GDM1 (cell line): ENCODE measurements at regions not wholly inside any gene's neighbourhood (a gene's known extent, or its start where the extent isn't known, plus 50 kb on each side); places are given as distances from the start of the nearest gene placed in this dataset.
"Not testable (repeated sequence)": the region's sequence is repeated elsewhere in the genome, so short reads cannot be mapped to it uniquely, and the experiment has no call there.

Experiments
- DNase-seq: peaks from one replicate; lab custom pipeline; 2025; lab: John Stamatoyannopoulos, UW

DNA sequence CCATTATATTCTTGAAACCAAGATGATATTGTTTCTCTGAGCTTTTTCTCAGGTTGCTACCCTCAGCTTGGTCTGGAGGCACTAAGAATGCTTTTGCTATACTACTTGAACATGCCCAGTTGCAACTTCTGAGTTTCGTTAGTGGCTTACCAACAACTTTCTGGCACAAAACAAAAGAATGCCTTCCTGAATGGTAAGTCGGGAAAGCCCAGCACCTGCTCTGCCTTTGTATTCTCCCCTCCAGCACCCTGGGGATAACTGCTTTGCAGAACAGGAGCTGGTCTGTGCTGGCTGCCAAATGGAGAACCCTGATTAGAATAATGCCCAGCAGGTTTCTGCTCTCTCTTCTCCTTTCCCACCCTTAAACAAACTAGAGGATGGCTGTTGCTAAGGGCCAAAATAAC lies 149.3 kb downstream of the TGFB2 start:
- DNase-seq, result no peak

DNA sequence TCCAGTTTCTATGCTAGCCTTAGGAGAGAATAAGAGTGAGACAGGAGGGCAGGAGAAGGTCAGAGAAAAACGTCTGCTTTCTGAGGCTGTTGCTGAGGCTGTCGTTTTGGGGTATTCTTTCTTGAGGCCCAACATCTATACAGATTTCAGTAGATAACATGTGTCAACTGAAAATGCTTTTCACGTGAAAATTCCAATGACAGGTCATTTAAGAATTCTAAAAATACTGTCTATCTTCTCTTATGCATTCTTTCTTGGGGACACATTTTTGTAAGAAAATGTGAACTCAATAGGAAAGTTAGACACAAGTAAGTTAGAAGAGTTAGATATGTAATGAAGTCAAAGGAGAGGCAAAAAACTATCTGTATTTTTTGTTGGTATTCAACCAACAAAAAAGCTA lies 150.8 kb downstream of the TGFB2 start:
- no peak for DNase-seq

DNA sequence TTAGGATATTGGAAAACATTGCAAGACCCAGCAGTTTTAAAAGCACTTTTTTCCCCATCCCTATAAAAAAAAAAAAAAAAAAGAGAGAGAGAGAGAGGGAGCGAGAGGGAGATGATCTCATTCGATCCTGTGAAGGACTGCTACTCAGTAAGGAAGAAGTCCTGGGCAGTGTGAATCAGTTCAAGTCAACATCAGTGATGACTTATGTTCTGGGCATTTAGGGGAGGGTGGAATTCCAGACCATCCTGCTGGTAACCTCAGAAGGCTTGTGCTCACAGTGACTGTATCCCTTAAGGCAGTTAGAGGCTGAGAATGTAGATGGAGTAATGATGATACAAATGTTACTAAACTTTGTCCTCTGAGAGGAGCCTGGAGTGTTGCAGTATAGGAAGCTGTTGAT lies 151.4 kb downstream of the TGFB2 start:
- no peak for DNase-seq

DNA sequence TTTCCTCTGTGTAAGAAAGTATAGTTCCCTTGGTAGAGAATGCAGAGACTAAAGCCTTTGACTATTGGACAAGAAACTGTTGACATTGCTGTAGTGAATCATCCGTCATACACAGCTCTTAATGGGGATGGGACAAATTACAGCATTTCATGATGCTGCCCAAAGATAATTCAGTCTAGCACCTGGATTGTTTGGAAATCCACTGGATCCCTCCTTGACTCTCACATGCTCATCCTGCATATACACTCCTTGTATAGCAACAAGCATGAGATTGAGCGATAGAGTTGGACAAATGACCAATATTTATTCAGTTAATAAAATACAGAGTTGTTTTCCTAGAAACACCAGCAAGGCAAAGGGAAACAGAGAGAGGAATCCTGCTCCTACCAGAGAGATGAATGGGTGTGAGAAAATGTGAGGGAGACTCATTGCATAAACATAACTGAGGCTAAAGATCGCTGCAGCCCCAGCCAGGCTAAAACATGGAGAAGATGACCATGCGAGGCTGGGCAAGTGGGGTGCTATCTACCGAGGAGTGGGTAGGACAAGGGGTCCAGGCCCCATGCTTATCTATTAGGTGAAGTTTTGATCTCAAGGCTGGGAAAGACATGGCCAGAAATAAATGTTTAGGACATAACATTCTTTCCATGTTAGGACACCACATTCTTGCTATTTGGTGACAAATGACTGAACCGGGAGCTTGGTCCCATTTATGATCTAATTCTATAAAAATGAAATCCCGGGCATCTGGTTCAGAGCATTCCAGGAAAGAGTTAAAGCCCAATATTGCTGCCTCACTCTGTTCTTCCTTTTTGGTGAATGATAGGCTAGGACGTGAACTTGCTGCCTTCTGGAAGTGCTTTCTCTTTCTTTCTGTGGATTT lies 153.2 kb downstream of the TGFB2 start:
- no peak for DNase-seq

DNA sequence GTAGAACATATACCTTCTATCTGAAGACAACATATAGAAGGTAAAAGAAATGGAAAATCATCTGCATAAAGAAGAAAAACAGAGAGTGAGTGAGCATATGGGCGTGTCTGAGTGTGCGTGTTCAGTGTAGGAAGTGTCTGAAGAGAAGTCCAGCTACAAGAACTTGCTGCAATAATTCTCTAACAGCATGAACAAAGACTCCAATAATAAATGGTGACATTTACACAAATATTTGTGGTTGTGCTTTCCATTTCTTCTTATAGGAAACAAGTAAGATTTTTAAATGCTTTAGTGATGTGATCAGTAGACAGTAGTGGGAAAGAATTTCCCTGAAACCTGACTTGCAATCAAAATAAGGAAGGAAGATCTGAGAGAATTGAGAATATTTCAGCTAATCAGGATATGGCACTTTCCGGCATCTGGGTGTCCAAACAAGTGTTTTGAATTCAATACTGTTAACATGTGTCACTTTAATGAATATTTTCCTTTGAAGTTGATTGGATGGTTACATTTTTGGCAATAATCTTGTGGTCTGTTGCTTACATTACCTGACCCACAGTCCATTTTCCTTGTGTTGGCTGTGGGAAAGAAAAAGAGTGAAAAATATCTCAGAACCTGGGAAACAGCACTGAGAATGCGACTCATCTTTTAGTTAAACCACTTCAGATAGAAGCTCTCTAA lies 154.0 kb downstream of the TGFB2 start:
- no peak for DNase-seq

DNA sequence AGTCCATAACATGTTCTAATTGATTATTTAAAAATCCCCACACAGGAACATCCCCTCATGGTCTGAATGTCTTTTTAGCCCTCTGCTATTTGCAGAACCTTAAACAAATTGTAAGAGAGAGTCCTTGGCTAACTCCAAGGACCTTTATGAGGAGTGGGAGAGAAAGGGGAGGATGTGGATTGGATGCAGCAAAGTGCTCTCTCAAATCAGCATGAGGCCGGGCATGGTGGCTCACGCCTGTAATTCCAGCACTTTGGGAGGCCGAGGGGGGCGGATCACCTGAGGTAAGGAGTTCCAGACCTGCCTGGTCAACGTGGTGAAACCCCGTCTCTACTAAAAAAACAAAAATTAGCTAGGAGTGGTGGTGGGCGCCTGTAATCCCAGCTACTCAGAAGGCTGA lies 154.8 kb downstream of the TGFB2 start:
- no peak for DNase-seq

DNA sequence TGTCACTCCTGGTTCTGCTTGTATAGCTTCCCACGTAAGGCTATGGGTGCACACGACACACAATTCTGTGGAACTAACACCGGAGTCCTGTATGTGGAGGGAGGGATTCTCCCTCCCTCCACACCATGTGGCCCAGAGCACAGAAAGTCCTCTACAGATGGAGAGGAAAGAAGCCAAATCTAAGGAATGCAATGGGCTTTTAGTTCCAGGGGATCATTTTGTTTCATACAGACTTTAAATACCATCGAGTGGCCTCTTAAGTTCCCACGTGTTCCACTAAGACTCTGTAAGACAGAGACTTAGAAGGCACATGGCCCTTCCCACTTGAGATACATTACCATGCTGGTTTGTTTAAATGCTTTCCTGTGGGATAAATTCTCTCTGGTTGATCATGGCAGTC lies 156.0 kb downstream of the TGFB2 start:
- DNase-seq, result no peak

DNA sequence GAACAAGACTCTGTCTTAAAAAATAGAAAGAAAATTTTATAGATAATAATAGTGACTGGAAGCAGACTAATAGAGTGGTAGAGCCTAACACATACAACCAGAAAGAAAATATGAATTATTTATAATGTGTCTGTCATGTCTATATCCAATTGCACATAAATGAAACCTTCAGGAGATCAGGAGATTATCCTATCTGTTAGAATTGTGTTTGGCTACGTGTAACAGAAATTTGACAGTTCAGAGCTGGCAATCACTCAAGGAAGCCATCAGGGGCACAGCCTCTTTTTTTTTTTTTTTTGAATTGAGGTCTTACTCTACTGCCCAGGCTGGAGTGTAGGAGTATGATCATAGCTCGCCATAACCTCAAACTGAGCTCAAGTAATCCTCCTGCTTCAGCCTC lies 157.2 kb downstream of the TGFB2 start:
- no peak for DNase-seq

DNA sequence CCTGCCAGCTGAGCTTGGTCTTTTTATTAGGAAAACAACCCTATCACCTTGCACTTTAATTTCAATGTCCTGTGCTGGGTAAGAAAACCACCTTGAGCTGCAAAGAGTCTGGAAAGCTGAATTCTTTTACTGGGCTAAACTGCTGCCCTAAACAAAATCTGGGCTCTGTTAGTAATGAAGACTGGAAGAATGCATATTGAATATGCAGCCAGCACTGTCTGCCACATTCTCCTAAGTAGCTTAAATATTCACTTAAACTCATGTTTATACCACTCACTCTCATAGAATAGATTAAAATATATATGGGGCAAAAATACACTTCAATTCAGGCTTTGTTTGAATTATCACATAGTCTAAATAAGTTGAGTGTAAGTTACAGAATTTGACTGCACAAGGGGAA lies 158.0 kb downstream of the TGFB2 start:
- no peak for DNase-seq

DNA sequence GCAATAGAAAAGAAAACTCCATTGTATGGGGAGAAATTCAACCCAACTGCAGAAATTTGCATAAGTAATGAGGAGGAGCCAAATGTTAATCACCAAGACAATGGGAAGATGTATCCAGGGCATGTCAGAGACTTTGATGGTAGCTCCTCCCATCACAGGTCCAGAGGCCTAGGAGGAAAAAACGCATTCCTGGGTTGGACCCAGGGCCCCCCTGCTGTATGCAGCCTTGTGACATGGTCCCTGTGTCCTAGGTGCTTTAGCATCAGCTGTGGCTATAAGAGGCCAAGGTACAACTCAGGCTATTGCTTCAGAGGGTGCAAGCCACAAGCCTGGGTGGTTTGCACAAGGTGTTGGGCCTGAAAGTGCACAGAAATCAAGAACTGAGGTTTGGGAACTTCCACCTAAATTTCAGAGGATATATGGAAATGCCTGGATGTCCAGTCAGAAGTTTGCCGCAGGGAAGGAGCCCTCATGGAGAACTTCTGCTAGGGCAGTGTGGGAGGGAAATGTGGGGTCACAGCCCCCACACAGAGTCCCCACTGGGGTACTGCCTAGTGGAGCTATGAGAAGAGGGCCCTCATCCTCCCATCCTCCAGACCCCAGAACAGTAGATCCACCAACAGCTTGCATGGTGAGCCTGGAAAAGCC lies 162.3 kb downstream of the TGFB2 start:
- no peak for DNase-seq

DNA sequence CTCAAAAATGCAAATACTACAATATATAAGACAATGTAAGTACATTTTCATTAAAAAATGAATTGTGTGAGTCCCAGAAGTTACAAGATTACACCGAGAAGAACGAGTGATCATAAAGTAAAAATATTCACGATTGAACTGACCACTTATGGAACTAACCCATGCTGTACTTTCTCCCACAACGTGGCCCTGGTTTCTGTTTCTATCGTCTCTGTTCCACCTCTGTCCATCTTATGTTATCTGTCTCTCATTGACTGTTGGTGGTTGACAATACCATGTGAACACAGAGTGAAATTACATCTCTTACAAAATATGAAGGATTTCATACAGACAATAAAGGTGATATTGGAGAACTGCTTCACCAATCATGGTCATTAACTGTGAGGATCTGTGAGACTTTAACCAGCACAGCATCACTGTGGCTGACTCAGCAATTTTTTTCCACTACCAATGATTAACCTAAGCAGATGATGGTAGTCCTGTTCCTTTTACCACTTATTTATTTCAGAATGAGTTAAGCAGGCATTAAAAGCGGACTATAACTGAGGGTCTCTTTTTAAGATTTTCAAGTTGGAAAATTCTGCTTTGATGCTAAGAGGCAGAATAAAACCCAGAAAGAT lies 165.1 kb downstream of the TGFB2 start:
- no peak for DNase-seq

DNA sequence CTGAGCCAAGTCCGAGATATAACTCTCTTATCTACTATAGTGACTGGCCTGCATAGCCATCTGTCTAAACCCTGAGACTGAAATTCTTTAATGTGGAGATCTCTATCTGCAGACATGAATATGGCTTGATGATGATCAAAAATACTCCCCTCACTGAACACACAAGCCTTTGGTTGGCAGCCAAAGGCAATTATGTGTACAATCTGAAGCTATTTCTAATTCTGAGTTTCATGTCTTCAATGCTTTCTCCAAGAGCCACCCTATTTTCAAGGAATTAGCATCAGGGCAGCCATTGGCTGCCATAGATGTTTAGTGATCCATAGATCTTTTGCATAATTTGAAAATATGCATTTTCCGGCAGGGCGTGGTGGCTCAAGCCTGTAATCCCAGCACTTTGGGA lies 168.2 kb downstream of the TGFB2 start:
- no peak for DNase-seq

DNA sequence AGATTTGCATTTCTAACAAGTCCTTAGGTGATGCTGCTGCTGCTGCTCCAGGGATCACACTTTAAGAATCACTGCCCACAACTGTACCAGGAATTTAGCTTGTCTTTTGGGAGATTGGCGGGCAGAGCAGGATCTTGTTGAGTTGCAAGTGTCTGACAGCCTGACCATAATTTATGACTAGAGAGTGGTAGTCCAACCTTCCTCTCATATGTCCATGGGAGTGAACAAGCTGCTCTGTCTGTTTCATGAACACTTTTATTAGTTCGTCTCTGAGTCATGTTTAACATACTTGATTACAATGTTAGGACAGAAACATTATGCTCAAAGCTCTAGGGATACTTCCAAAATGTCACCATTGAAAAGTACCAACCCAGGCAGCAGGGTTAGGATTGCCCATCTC lies 169.6 kb downstream of the TGFB2 start:
- DNase-seq, result no peak

DNA sequence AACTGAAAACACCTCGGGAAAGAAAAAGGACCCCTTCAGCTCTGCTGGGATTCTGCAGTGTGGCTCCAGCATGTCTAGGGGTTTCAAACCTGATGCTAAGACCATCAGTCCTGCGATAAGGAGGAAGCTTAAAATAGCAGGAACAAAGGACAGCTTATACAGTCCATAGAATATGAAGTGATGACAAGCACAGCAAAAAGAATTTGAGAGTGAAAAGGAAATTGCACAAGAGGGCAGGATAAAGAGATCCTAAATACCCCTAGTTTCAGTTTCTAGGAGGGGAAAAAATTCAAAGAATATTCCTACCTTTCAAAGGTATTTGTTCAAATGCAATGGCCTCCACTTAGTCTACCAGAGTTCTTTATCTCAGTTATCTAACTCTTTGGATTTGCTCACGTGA lies 171.4 kb downstream of the TGFB2 start:
- DNase-seq, result no peak

DNA sequence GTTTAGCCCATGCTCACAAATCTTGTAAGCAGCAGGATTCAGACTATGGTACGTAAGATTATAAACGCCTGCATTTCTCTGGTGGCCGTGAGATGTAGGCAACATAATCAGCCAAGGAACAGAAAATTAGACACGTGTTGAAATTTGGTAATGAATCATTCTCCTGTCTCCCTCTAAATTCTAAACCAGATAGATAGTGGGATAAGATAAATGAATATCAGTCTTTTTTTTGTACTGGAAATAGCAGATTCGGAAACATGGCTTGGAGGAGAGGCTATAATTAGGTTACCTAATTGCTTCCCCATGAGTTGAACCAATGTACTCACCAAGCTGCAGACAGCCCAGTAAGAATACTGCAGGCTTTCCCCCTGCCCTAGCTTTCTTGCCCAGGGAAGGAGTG lies 172.3 kb downstream of the TGFB2 start:
- no peak for DNase-seq

DNA sequence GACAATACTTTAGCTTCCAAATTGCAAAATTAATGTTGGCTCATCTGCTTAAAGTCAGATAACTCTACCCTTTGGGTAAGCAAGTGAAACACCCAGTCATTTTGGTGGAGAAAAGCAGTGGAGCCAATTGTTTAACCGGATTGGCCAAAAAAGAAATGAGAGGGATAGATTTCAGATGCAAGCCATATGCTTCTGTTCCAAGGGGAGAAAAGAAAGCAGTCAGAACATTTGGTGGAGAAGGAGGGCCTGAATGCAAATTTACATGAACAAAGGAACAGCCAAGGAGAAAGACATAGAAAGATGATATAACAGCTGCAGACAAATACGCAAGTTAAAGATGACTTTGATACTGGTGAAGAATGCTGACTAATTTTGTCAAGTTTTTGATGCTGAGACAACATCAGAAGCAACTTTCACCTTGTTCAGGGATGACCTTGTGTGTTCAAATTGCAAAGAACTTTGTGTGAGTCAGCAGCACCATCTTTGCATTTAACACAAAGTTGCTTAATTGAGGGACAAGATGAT lies 173.1 kb downstream of the TGFB2 start:
- DNase-seq, result no peak

DNA sequence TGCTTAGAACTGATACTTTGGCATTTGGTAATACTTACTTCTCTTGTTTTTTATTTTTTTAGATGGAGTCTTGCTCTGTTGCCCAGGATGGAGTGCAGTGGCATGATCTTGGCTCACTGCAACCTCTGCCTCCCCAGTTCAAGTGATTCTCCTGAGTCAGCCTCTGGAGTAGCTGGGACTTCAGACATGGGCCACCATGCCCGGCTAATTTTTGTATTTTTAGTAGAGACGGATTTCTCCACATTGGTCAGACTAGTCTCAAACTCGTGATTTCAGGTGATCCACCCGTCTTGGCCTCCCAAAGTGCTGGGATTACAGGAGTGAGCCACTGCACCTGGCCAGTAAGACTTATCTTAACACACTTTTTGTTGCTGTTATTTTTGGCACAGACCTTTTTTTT lies 175.5 kb downstream of the TGFB2 start:
- not testable (repeated sequence) for DNase-seq

DNA sequence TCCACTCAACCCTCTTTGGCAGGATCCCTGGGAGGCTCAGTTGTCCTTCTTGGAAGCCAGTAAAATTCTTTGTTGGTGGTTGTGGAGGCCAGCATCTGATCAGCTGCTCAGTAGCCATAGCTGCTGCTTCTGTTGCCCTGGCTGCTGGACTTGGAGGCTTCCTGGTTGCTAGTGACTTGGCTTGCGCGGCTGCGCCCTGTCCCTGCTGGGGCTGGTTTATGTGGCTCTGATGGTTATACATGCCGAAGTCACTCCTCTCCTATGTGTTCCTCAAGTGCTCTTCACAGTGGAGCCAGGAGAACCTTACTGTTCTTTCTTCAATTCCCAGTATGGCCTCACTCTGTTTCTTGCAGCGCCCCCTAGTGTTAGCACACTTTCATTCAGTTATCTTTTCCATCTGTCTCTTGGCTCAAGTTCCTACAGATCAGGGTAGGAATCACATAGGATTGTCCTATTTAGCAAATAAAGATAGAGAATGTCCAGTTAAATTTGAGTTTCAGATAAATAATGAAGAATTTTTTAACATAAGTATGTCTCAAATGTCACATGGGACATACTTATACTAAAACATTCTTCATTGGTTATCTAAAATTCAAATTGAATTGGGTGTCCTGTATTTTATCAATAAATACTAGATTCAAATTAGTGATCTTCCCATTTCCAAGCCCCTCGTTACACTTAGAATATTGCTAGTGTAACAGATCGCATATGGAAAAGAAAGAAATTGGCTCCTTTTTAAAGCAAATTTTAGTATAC lies 176.5 kb downstream of the TGFB2 start:
- DNase-seq, result no peak

DNA sequence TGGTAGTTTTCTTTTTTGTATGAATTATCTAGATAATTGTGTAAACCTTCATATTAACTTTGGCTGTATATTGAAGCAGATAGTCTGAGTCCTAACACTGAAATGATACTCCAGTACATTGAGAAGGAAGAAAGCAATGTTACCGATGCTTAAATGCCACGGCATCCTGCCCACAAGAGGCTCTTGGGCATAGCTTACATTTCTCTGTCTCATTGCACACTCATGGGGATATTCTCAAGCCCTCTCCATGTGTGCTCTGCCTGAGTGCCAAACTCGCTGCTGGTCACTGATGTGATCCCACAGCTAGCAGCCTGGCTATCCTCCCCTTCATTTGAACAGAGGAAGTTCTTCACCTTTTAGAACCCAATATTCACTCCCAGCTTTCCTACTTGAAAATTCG lies 179.4 kb downstream of the TGFB2 start:
- DNase-seq, result no peak

DNA sequence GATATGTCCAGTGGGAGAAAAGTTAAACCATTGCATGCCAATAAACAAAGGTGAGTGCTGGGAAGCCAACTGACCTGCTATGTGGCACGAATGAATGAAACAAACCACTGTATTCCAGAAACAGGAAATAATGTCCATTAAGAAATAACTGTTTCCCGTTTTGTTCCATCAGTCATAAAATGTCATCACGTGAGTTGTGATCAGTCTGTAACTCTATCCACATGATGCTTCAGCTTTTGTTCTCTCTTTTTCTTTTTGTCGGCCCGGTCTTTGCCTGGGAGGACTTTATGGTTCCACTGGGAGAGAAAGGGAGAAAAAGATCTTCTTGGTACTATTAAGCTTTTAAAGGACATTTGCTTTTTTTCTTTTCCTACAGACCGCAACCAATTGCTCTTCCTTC lies 179.9 kb downstream of the TGFB2 start:
- no peak for DNase-seq

DNA sequence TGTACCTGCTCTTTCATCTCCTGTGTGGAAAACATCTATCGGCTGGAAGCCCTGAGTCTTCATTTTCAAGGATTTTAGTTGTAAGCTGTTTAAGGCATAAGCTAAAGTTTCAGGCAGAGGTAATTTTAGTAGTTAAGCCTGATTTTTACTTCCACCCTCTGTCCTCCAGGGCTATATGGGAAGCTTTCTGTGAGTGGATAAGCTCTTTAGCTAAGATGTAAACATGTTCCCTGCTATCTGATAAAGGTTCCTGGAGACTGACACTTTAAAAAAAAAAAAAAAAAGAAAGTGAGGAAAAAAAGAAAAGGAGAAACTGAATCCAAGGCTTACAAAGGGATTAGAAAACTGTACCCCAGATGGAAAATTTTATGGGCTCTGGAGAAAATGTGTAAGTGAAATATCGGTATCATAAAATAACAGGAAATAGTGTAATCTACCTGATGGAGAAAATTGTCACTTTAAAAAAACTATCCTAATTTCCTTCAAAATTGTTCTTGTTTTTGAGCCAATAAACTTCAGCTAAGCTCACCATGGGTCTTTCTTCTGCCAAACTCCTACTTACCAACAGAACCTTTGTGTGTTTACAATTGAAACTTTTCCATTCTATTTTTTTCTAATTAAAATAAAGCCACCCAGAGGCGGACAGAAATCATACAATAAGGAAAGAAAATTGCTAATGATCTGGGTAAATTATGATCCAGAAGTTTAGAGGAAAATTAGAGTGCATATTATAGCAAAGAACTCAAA lies 180.5 kb downstream of the TGFB2 start:
- no peak for DNase-seq
